CD4-positive, alpha-beta memory T cell (primary cell): ENCODE measurements at regions not wholly inside any gene's neighbourhood (a gene's known extent, or its start where the extent isn't known, plus 50 kb on each side); places are given as distances from the start of the nearest gene placed in this dataset.

Source experiments
- CTCF ChIA-PET: fragments of 350-600 bp; sonication (Branson Sonifier 250); formaldehyde crosslinking; loops from one replicate; lab custom pipeline; 2021; ENCODE audit warnings: inconsistent platforms; ENCODE audit not compliant: partially characterized antibody; lab: Charles Lee
- POLR2A ChIA-PET: fragments of 350-600 bp; sonication (Branson Sonifier 250); formaldehyde crosslinking; loops from one replicate; lab custom pipeline; 2021; ENCODE audit not compliant: partially characterized antibody; lab: Charles Lee
- DNase-seq, 5 donors: peaks; one replicate each; pipeline versions ENCODE4 v3.0.0 to v3.0.0-alpha.2; 2020 to 2022; ENCODE audit warnings: mixed read lengths in 1 of 5
- H3K27ac ChIP-seq: one replicate; pipeline ENCODE4 v1.7.0; 2013; ENCODE audit warnings: low read depth, low read length
- H3K27me3 ChIP-seq: 2 replicates; pipeline ENCODE4 v1.7.0; 2013; ENCODE audit warnings: mild to moderate bottlenecking, low read length, moderate library complexity; ENCODE audit not compliant: insufficient read depth
- H3K36me3 ChIP-seq: 2 replicates; pipeline ENCODE4 v1.7.0; 2013; ENCODE audit warnings: mild to moderate bottlenecking, low read length, moderate library complexity; ENCODE audit not compliant: insufficient read depth
- H3K4me1 ChIP-seq: 2 replicates; pipeline ENCODE4 v1.7.0; 2013; ENCODE audit warnings: mild to moderate bottlenecking, low read length, moderate library complexity; ENCODE audit not compliant: insufficient read depth
- H3K4me3 ChIP-seq, 2 donors: one replicate each; pipeline ENCODE4 v1.7.0; 2013; ENCODE audit warnings: low read length in 2 of 2, mild to moderate bottlenecking in 1 of 2
- H3K9me3 ChIP-seq, 2 donors: one replicate each; pipeline ENCODE4 v1.7.0; 2013; ENCODE audit warnings: low read length in 2 of 2, control low read depth in 1 of 2; ENCODE audit not compliant: control insufficient read depth in 1 of 2
- H3K27ac Mint-ChIP-seq, 7 donors: one replicate each; pipeline ENCODE4 v1.8.0; 2020 to 2021; ENCODE audit warnings: mixed read lengths in 7 of 7, mild to moderate bottlenecking in 6 of 7, inconsistent platforms in 3 of 7, moderate library complexity in 3 of 7
- H3K27me3 Mint-ChIP-seq, 2 donors: one replicate each; pipeline ENCODE4 v1.8.0; 2020 to 2021; ENCODE audit warnings: mixed read lengths in 2 of 2
- H3K36me3 Mint-ChIP-seq, 2 donors: one replicate each; pipeline ENCODE4 v1.8.0; 2020 to 2021; ENCODE audit warnings: mixed read lengths in 2 of 2, inconsistent platforms in 1 of 2, mild to moderate bottlenecking in 1 of 2
- H3K4me1 Mint-ChIP-seq, 4 donors: one replicate each; pipeline ENCODE4 v1.8.0; 2020 to 2021; ENCODE audit warnings: mixed read lengths in 4 of 4, mild to moderate bottlenecking in 1 of 4
- H3K4me3 Mint-ChIP-seq, 8 donors: one replicate each; pipeline ENCODE4 v1.8.0; 2020 to 2021; ENCODE audit warnings: mixed read lengths in 8 of 8, mild to moderate bottlenecking in 7 of 8, moderate library complexity in 6 of 8, inconsistent platforms in 3 of 8
- H3K9me3 Mint-ChIP-seq, 8 donors: one replicate each; pipeline ENCODE4 v1.8.0; 2020 to 2021; ENCODE audit warnings: mixed read lengths in 8 of 8, mild to moderate bottlenecking in 5 of 8, inconsistent platforms in 3 of 8, moderate library complexity in 1 of 8
- intact Hi-C: fragments of 100-400 bp; cut with micrococcal nuclease; formaldehyde crosslinking; loops from one replicate; pipeline ENCODE4 v1.15.1; 2023

GRCh38 chr21:18655931-18656330 is 252.3 kb upstream of the TMPRSS15 start:
- intact Hi-C loops, result no loop called here
- ChIA-PET CTCF (no interaction called here), POLR2A (no interaction called here)
- Histone ChIP-seq H3K36me3 (no peaks in the 10 kb centered on the region), H3K4me1 (no peaks in the 10 kb centered on the region), H3K27ac (no peak overlapping the region), H3K9me3 (peaks cover 0 to 8% of the 10 kb centered on the region in 2 donors), H3K4me3 (no peak overlapping the region), H3K27me3 (no peaks in the 10 kb centered on the region)
- no peak for DNase-seq
- Mint-ChIP-seq H3K27ac (no peak overlapping the region), H3K4me3 (no peak overlapping the region), H3K4me1 (no peaks in the 10 kb centered on the region), H3K27me3 (no peaks in the 10 kb centered on the region), H3K9me3 (peaks cover 0 to 15% (median 6%) of the 10 kb centered on the region in 8 donors), H3K36me3 (no peaks in the 10 kb centered on the region)

GRCh38 chr21:18661842-18662241 is 258.3 kb upstream of the TMPRSS15 start:
- peaks cover 0 to 15% (median 12%) of the 10 kb centered on the region in 8 donors for H3K9me3 Mint-ChIP-seq
- Histone ChIP-seq H3K27me3 (no peaks in the 10 kb centered on the region), H3K27ac (no peak overlapping the region), H3K4me1 (no peaks in the 10 kb centered on the region), H3K4me3 (no peak overlapping the region), H3K36me3 (no peaks in the 10 kb centered on the region), H3K9me3 (peaks cover 0 to 4% of the 10 kb centered on the region in 2 donors)
- no peaks in the 10 kb centered on the region for H3K36me3 Mint-ChIP-seq
- no peaks in the 10 kb centered on the region for H3K4me1 Mint-ChIP-seq
- H3K4me3 Mint-ChIP-seq, result no peak overlapping the region
- no peak overlapping the region for H3K27ac Mint-ChIP-seq
- intact Hi-C loops, result no loop called here
- CTCF ChIA-PET, result no interaction called here
- no peak for DNase-seq
- H3K27me3 Mint-ChIP-seq, result no peaks in the 10 kb centered on the region
- POLR2A ChIA-PET, result no interaction called here

- Mint-ChIP-seq H3K9me3 (peaks cover 0 to 22% (median 15%) of the 10 kb centered on the region in 8 donors), H3K4me1 (no peaks in the 10 kb centered on the region), H3K27ac (no peak overlapping the region), H3K4me3 (no peak overlapping the region), H3K36me3 (no peaks in the 10 kb centered on the region), H3K27me3 (no peaks in the 10 kb centered on the region)
- no peak for DNase-seq
- ChIA-PET CTCF (no interaction called here), POLR2A (no interaction called here)
- Histone ChIP-seq H3K4me3 (no peak overlapping the region), H3K27ac (no peak overlapping the region), H3K27me3 (no peaks in the 10 kb centered on the region), H3K4me1 (no peaks in the 10 kb centered on the region), H3K9me3 (peaks cover 0 to 4% of the 10 kb centered on the region in 2 donors), H3K36me3 (no peaks in the 10 kb centered on the region)
- intact Hi-C loops, result no loop called here
Measured at GRCh38 chr21:18663663-18664062, 260.1 kb upstream of the TMPRSS15 start.

- Mint-ChIP-seq H3K9me3 (peaks cover 4 to 40% (median 24%) of the 10 kb centered on the region in 8 donors), H3K27me3 (no peaks in the 10 kb centered on the region), H3K4me3 (no peak overlapping the region), H3K36me3 (no peaks in the 10 kb centered on the region), H3K27ac (no peak overlapping the region), H3K4me1 (no peaks in the 10 kb centered on the region)
- no peaks in the 10 kb centered on the region for H3K36me3 ChIP-seq
- ChIA-PET POLR2A (no interaction called here), CTCF (no interaction called here)
- H3K9me3 ChIP-seq, result peaks cover 0 to 4% of the 10 kb centered on the region in 2 donors
- no peaks in the 10 kb centered on the region for H3K27me3 ChIP-seq
- H3K27ac ChIP-seq, result no peak overlapping the region
- intact Hi-C loops, result no loop called here
- no peak for DNase-seq
- no peak overlapping the region for H3K4me3 ChIP-seq
- no peaks in the 10 kb centered on the region for H3K4me1 ChIP-seq
Measured at GRCh38 chr21:18666725-18667124, 263.1 kb upstream of the TMPRSS15 start.

- H3K27me3 Mint-ChIP-seq, result no peaks in the 10 kb centered on the region
Measured at GRCh38 chr21:18673789-18674188, 270.2 kb upstream of the TMPRSS15 start.

GRCh38 chr21:18677632-18678031 is 274.0 kb upstream of the TMPRSS15 start:
- Histone ChIP-seq H3K9me3 (no peaks in the 10 kb centered on the region), H3K27ac (no peak overlapping the region), H3K27me3 (no peaks in the 10 kb centered on the region), H3K4me3 (no peak overlapping the region), H3K4me1 (no peaks in the 10 kb centered on the region), H3K36me3 (no peaks in the 10 kb centered on the region)
- Mint-ChIP-seq H3K4me3 (no peak overlapping the region), H3K9me3 (peaks cover 0 to 13% (median 6%) of the 10 kb centered on the region in 8 donors), H3K27ac (no peak overlapping the region), H3K4me1 (peaks cover 0 to 3% (median 0%) of the 10 kb centered on the region in 4 donors), H3K36me3 (no peaks in the 10 kb centered on the region), H3K27me3 (no peaks in the 10 kb centered on the region)
- DNase-seq, result no peak
- intact Hi-C loops, result no loop called here
- ChIA-PET CTCF (no interaction called here), POLR2A (no interaction called here)

More at GRCh38 chr21:18673789-18674188, 270.2 kb upstream of the TMPRSS15 start:
- Mint-ChIP-seq H3K4me1 (no peaks in the 10 kb centered on the region), H3K9me3 (peaks cover 0 to 26% (median 13%) of the 10 kb centered on the region in 8 donors), H3K27ac (no peak overlapping the region), H3K36me3 (no peaks in the 10 kb centered on the region), H3K4me3 (no peak overlapping the region)
- no peaks in the 10 kb centered on the region for H3K9me3 ChIP-seq
- H3K27me3 ChIP-seq, result no peaks in the 10 kb centered on the region
- no peaks in the 10 kb centered on the region for H3K36me3 ChIP-seq
- no peak overlapping the region for H3K27ac ChIP-seq
- no peak overlapping the region for H3K4me3 ChIP-seq
- no peaks in the 10 kb centered on the region for H3K4me1 ChIP-seq
- intact Hi-C loops, result no loop called here
- ChIA-PET CTCF (no interaction called here), POLR2A (no interaction called here)
- no peak for DNase-seq

DNA sequence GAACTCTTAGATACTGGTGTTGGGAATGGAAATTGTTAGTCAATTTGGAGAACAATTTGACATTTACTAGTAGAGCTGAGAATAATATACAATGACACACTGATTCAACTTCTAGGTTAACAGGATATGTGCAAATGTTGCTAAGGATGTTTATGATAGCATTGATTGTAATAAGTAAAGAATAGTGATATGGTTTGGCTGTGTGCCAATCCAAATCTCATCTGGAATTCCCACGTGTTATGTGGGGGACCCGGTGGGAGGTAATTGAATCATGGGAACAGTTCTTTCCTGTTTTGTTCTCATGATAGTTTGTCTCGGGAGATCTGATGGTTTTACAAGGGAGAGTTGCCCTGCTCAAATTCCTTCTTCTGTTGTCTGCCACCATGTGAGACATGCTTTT is 302.4 kb upstream of the TMPRSS15 start:
- Histone ChIP-seq H3K36me3 (no peaks in the 10 kb centered on the region), H3K27ac (no peak overlapping the region), H3K4me1 (no peaks in the 10 kb centered on the region), H3K4me3 (no peak overlapping the region), H3K9me3 (no peaks in the 10 kb centered on the region), H3K27me3 (no peaks in the 10 kb centered on the region)
- ChIA-PET CTCF (no interaction called here), POLR2A (no interaction called here)
- Mint-ChIP-seq H3K36me3 (no peaks in the 10 kb centered on the region), H3K27ac (no peak overlapping the region), H3K4me3 (no peak overlapping the region), H3K27me3 (no peaks in the 10 kb centered on the region), H3K4me1 (no peaks in the 10 kb centered on the region), H3K9me3 (peaks cover 0 to 13% (median 2%) of the 10 kb centered on the region in 8 donors)
- DNase-seq, result no peak
- intact Hi-C loops, result no loop called here

DNA sequence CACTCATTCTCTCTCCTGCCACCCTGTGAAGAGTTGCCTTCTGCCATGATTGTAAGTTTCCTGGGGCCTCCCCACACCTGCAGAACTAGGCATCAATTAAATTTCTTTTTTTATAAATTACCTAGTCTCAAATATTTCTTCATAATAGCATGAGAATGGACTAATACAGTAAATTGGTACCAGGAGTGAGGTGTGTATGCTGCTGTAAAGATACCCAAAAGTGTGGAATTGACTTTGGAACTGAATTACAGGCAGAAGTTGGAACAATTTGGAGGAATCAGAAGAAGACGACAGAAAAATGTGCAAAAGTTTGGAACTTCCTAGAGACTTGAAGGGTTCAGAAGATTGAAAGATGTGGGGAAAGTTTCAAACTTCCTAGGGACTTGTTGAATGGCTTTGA is 308.1 kb upstream of the TMPRSS15 start:
- POLR2A ChIA-PET, result no interaction called here
- intact Hi-C loops, result no loop called here
- Histone ChIP-seq H3K27me3 (no peaks in the 10 kb centered on the region), H3K4me3 (no peak overlapping the region), H3K4me1 (no peaks in the 10 kb centered on the region), H3K9me3 (no peaks in the 10 kb centered on the region), H3K36me3 (no peaks in the 10 kb centered on the region), H3K27ac (no peak overlapping the region)
- no peak overlapping the region for H3K4me3 Mint-ChIP-seq
- H3K4me1 Mint-ChIP-seq, result no peaks in the 10 kb centered on the region
- H3K27ac Mint-ChIP-seq, result no peak overlapping the region
- no peak for DNase-seq
- no peaks in the 10 kb centered on the region for H3K27me3 Mint-ChIP-seq
- CTCF ChIA-PET, result no interaction called here
- no peaks in the 10 kb centered on the region for H3K36me3 Mint-ChIP-seq
- peaks cover 2 to 12% (median 7%) of the 10 kb centered on the region in 8 donors for H3K9me3 Mint-ChIP-seq
